ENCODE measurements at regions not wholly inside any gene's neighbourhood (a gene's known extent, or its start where the extent isn't known, plus 50 kb on each side); places are given as distances from the start of the nearest gene placed in this dataset.
A peak's percentile ranks its signal among the peaks of the same experiment; 100 is the strongest.

- no peak overlapping the region for H3K27ac ChIP-seq
- no peaks in the 10 kb centered on the region for H3K36me3 ChIP-seq
- DNase-seq (no peak), ATAC-seq (no peak)
- WGBS, 4 donors = 91 to 93% (median 92%) methylated on average over 3 of the region's 3 CpGs
- H3K4me1 ChIP-seq = no peaks in the 10 kb centered on the region
- no peak overlapping the region for H3K4me3 ChIP-seq
- H3K9me3 ChIP-seq = no peaks in the 10 kb centered on the region
- TF ChIP-seq POLR2A (IDR thresholded peaks at IDR 0.05) = no peak
- TF ChIP-seq, protein P1, sequence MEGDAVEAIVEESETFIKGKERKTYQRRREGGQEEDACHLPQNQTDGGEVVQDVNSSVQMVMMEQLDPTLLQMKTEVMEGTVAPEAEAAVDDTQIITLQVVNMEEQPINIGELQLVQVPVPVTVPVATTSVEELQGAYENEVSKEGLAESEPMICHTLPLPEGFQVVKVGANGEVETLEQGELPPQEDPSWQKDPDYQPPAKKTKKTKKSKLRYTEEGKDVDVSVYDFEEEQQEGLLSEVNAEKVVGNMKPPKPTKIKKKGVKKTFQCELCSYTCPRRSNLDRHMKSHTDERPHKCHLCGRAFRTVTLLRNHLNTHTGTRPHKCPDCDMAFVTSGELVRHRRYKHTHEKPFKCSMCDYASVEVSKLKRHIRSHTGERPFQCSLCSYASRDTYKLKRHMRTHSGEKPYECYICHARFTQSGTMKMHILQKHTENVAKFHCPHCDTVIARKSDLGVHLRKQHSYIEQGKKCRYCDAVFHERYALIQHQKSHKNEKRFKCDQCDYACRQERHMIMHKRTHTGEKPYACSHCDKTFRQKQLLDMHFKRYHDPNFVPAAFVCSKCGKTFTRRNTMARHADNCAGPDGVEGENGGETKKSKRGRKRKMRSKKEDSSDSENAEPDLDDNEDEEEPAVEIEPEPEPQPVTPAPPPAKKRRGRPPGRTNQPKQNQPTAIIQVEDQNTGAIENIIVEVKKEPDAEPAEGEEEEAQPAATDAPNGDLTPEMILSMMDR (IDR thresholded peaks at IDR 0.05) = no peak
- intact Hi-C loops (cut with DNase I) = no loop called here
- H3K27me3 ChIP-seq = no peaks in the 10 kb centered on the region
These were observed 1286.0 kb upstream of the GJE1 start for GRCh38 chr6:140846503-140847261.

- no peaks in the 10 kb centered on the region for H3K4me1 ChIP-seq
- H3K36me3 ChIP-seq = no peaks in the 10 kb centered on the region
- H3K4me3 ChIP-seq = no peak overlapping the region
- intact Hi-C loops (cut with DNase I) = no loop called here
- WGBS, 4 donors = 92 to 96% (median 94%) methylated on average over 1 of the region's 1 CpG
- no peak overlapping the region for H3K27ac ChIP-seq
- ATAC-seq = no peak
- DNase-seq = no peak
- TF ChIP-seq POLR2A (IDR thresholded peaks at IDR 0.05) = no peak
- TF ChIP-seq, protein P1 (IDR thresholded peaks at IDR 0.05) = no peak
- no peaks in the 10 kb centered on the region for H3K27me3 ChIP-seq
- H3K9me3 ChIP-seq = no peaks in the 10 kb centered on the region
These were observed 1287.0 kb upstream of the GJE1 start for GRCh38 chr6:140845701-140846100.

- H3K9me3 ChIP-seq = no peaks in the 10 kb centered on the region
- no peak overlapping the region for H3K27ac ChIP-seq
- no peaks in the 10 kb centered on the region for H3K27me3 ChIP-seq
- H3K36me3 ChIP-seq = no peaks in the 10 kb centered on the region
- DNase-seq (no peak), ATAC-seq (no peak)
- H3K4me3 ChIP-seq = no peak overlapping the region
- 84 to 96% (median 88%) methylated on average over 2 to 3 of the region's 3 CpGs for WGBS, 4 donors
- intact Hi-C loops (cut with DNase I) = no loop called here
- no peak for TF ChIP-seq POLR2A (IDR thresholded peaks at IDR 0.05)
- TF ChIP-seq, protein P1 (IDR thresholded peaks at IDR 0.05) = no peak
- H3K4me1 ChIP-seq = no peaks in the 10 kb centered on the region
These were observed 1288.6 kb upstream of the GJE1 start for GRCh38 chr6:140844167-140844566.

DNA sequence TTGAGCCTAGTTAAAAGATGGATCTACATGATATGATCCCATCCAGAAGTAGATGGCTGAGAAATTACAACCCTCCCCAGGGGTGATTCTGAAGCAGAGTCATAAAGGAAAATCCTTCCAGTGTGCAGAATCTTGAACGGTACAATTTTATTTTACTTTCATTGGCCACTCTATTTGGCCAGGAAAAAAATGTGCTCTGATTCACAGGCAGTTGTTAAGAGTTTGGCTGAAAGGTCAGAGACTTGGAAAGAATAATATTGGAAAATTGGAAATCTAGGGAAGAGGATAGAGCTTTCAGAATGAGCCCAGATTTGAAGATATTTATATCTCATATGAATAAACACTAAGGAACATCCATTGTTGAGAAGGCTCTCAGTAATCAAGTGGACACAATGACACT lies 1299.3 kb upstream of the GJE1 start:
- Histone ChIP-seq H3K27me3 (no peaks in the 10 kb centered on the region), H3K4me3 (no peak overlapping the region), H3K36me3 (no peaks in the 10 kb centered on the region), H3K27ac (peak overlapping the region in 2 of 12 donors; percentile 16 to 24), H3K9me3 (no peaks in the 10 kb centered on the region), H3K4me1 (peaks cover 0 to 16% (median 0%) of the 10 kb centered on the region in 12 donors)
- TF ChIP-seq, protein P1 (IDR thresholded peaks at IDR 0.05) = no peak
- no peak for TF ChIP-seq POLR2A (IDR thresholded peaks at IDR 0.05)
- 54 to 71% (median 65%) methylated on average over 1 of the region's 1 CpG for WGBS, 4 donors
- intact Hi-C loops (cut with DNase I) = no loop called here
- ATAC-seq (peak in 1 of 4 donors; percentile 42), DNase-seq (no peak)

Measured in heart left ventricle (tissue), 16 donors.